Activated CD8-positive, alpha-beta memory T cell treated with anti-CD3 and anti-CD28 coated beads, Interleukin-2, amount 50 U/mL, for 48 hours (primary cell): ENCODE measurements at regions not wholly inside any gene's neighbourhood (a gene's known extent, or its start where the extent isn't known, plus 50 kb on each side); places are given as distances from the start of the nearest gene placed in this dataset.
"Not testable (repeated sequence)": the region's sequence is repeated elsewhere in the genome, so short reads cannot be mapped to it uniquely, and the experiment has no call there.

Experiments used
- DNase-seq: peaks from one replicate; pipeline ENCODE4 v3.0.0-alpha.2; 2020

DNA sequence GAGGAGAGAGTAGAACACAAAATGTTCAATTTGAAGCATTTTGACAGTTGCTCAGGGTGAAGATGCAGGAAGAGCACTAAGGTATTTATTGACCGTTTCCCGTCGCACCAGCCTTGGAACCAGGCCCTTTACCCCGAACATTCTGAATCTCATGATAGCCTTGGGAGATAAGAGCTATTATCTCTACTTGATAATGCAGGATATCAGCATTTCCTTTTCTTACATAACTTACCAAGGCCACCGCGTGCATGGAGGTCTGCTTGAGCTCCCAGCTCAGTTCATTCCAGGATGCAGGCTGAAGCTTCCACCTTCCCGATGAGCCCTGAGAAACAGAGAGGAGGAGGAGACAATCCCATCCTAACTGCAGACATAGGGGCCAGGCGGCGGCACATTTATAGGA lies 324.2 kb upstream of the COBL start:
- DNase-seq = no peak

GRCh38 chr7:51639661-51640334 lies 323.2 kb upstream of the COBL start:
- DNase-seq = no peak

GRCh38 chr7:51636503-51636902 lies 319.9 kb upstream of the COBL start:
- no peak for DNase-seq

DNA sequence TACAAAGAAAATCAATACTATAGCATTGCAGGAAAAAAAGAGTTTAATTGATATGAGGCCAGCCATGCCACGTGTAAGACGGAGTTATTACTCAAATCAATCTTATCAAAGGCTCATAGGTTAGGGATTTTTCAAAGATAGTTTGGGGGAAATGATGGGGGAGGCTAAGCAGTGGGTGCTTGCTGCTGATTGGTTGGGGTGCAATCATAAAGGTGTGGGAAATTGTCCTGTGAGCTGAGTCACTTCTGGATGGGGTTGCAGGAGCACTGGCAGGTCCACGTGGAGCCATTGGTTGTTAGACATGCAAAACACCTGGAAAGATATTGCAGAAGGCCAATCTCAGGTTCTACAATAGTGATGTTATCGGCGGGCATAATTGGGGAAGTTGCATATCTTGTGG lies 319.2 kb upstream of the COBL start:
- no peak for DNase-seq

- no peak for DNase-seq
Measured at GRCh38 chr7:51634538-51634937, 317.9 kb upstream of the COBL start.

DNA sequence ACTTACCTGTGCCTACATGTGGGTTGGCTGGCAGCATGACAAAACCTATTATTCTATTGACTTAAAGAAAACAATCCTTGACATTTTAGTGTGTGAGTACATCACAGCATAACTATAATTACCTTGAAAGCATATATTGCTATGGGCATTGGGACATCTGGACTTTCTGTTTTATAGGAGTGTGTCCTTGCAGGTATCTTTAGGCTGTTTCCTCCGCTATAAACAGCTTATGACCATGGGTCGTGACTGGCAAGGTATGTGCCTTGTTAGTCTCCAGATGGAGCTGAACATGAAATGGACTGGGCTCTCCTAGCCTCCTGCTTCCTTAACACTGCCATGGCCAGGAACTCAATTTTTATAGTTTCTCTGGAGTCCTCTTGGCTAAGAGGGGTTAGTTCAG lies 317.4 kb upstream of the COBL start:
- no peak for DNase-seq

- no peak for DNase-seq
Measured at GRCh38 chr7:51633596-51633995, 317.0 kb upstream of the COBL start.

- no peak for DNase-seq
Measured at GRCh38 chr7:51633006-51633405, 316.4 kb upstream of the COBL start.

DNA sequence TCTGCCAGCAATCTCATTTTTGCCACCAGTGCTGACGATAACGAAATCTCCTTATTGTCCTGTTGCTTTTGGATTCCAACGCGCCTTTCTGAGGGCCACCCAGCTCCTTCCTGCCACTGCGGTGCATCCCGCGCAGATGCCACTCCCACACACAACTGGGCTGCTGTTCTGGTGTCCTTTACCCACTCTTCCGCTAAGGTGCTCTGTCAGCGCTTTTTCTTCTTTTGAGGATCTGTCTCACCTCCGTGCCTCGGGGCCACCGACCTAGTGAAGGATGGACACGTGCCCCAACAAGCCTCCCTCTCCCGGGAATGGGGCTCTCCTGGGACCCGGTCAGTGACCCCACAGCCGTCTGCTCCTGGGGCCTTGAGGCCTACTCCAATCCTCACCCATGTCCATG lies 314.3 kb upstream of the COBL start:
- no peak for DNase-seq

- DNase-seq = no peak
Measured at GRCh38 chr7:51629206-51629605, 312.6 kb upstream of the COBL start.

- no peak for DNase-seq
Measured at GRCh38 chr7:51621956-51622355, 305.3 kb upstream of the COBL start.

- no peak for DNase-seq
Measured at GRCh38 chr7:51620706-51621105, 304.1 kb upstream of the COBL start.

DNA sequence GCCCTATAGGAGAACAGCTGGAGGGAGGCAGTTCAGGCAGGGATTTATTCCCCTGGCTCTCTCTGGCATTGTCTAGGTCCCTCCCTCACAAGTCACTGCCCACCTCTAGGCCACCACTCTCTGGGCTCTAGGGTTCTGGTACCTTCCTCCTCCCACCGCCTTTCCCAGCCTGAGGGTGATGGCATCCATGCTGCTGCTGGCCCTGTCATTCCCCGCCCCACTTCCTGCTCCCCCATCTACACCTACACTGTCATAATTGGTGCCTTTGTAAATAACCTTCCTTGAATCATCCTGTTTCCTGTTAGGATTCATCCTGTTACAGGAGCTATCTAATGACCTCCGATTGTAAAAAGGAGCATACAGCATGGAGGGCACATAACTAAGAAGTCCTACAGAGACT lies 303.3 kb upstream of the COBL start:
- DNase-seq = no peak

- DNase-seq = no peak
Measured at GRCh38 chr7:51617686-51618085, 301.1 kb upstream of the COBL start.

- no peak for DNase-seq
Measured at GRCh38 chr7:51613911-51614357, 297.3 kb upstream of the COBL start.

GRCh38 chr7:51611937-51612336 lies 295.3 kb upstream of the COBL start:
- no peak for DNase-seq

DNA sequence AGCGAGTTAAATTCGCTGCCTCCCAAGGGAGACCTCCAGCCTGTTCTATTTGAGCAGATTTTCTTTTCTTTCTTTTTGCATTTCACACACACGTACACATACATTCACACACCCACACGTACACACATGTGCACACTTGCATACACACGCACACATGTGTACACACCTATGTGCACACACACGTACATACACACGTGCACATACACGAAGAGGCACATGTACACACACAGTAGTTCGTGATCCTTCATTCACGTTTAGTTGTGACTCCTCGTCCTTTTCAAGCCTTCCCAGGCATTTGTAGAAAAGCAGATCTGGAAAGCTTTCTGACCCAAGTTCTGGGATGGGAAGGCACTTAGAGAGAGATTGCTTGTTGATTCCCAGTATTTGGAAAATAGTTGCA lies 290.8 kb upstream of the COBL start:
- no peak for DNase-seq

DNA sequence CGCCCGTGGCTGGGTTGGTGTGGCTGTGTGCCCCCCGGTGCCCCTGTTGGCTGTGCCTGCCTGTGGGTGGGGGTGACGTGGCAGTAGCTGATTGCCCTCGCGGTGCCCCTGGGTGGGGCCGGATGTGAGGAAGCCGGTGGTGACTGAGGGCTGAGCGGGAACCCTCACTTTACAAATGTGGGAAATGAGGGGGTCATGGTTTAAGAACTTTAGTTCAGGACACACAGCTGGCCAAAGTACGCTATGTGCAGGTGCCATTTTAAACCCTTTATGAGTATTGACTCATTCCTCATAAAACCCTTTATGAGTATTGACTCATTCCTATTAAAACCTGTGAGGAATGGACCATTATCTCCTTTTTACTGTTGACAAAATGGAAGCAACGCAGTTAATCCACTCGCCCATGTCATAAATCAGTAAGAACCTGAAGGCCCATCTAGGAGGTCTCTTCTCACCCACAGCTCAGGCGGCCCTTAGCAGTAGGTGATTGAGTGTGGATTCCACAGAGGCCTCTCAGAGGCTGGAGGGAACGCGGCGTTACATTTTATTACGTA lies 290.1 kb upstream of the COBL start:
- DNase-seq = no peak

DNA sequence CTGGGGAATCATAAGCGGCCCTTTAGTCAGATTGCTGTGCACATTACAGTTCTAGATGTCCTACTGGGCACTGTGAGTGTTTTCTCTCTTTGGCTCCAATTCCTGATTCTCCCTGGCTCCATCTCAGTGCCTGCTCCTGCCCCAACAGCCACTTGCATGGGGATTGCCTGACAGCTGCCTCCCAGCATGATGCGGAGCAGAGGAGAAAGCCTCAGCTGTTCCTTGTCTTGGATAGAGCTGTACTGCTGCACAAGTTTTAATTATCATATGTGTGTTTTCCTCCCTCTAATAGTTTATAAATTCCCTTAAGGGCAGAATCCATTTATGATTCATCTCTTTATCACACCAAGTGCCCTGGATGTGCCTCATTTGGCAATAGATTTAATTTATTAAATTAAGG lies 285.8 kb upstream of the COBL start:
- no peak for DNase-seq

- no peak for DNase-seq
Measured at GRCh38 chr7:51601461-51601860, 284.9 kb upstream of the COBL start.

DNA sequence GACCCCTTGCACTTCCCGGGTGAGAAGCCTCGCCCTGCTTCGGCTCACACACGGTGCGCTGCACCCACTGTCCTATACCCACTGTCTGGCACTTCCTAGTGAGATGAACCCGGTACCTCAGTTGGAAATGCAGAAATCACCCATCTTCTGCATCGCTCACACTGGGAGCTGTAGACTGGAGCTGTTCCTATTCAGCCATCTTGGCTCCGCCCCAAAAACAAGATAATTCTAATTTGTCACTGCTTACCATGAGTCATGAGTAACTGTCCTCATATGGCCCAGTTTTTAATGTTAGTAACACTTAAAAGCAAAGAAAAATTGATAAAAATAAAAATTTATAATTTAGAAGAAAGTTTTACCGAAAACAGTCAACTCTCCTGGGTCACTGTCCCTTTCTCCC lies 283.3 kb upstream of the COBL start:
- not testable (repeated sequence) for DNase-seq

- no peak for DNase-seq
Measured at GRCh38 chr7:51593628-51594027, 277.0 kb upstream of the COBL start.

DNA sequence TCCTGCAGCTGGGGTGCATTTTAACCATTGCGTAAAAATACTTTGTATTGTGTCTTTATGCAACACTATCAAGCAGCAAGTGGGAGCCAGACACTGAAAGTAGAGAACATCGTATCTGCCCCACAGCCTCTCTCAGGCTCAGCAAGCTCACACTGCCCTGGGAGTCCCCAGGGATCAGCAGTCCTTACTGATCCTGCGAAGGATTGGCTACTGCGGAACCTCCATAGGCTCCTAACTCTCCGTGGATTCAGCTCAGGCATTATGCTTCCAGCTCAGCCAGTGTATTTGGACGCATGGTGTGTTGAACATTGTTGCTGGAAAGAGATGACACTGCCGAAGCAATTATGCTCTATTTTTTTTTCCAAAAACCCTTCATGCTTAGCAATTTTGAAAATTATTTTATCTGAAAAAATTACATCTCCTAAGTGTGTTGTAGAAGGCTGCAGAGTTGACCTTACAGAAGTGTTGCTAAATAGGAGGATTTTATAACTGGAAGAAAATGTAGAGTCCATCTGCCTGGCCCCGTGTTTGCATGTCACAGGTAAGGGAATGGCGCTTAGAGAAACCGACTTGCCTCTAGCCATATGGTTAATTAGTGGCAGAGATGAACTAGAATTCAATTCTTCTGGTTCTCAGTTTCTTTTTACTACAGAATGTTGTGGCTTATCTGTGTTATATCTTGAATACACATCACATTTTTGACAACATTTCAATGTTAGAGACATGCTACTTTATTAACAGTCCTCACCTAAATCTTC lies 276.4 kb upstream of the COBL start:
- DNase-seq = no peak

DNA sequence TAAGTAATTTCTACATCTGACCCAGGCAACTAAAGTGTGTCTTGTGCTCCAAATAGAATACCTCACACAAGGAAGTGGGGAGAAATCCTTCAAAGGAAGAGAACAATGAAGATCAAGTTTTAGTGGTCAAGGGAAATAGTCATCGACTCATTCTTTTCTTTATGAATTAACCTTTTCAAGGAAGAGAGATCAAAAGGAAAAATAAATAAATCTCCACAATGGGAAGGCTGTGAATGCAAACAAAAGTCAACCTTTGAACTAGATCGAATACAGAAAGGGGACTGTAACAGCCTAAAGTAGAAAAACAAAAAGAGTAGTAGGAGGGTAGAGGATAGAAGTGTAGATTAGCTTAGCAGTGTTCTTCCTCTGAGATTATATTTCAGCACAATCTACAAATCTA lies 274.6 kb upstream of the COBL start:
- DNase-seq = no peak

DNA sequence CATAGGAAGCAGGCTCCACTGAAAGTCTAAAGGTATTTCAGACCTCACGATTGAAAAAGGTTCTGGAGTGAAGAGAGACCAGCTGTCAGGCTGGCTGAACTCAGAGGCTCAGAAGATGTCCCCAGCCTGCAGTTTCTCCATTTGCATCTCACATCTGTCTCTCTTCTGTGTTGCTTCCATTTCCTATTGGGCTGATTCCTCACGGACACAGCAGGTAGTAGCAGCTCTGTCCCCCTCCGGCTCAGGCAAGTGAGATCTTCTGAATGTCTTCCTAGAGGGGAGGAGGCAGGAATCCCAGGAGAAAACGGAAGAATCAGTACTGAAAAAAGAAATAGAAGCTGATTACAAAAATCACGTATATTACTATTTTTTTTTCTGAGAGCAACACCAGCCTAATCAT lies 274.1 kb upstream of the COBL start:
- DNase-seq = no peak
